HCT116 (cell line): ENCODE measurements at regions not wholly inside any gene's neighbourhood (a gene's known extent, or its start where the extent isn't known, plus 50 kb on each side); places are given as distances from the start of the nearest gene placed in this dataset.

Source experiments
- ATAC-seq: fragments of 200-7000 bp; cut with Tn5 transposase; 2 replicates; pipeline ENCODE4 v1.9.1; 2020; ENCODE audit warnings: mild to moderate bottlenecking, moderate library complexity
- BruUV-seq: library from RNA; stranded (reverse); fragments of 400-500 nt; replicated peaks from 2 replicates; lab custom pipeline; 2021; lab: Mats Ljungman, UMichigan
- CTCF ChIA-PET: fragments of 300-600 bp; sonication (Branson Sonifier 250); formaldehyde crosslinking; loops from one replicate; lab custom pipeline; 2021; ENCODE audit warnings: antibody characterized with exemption; lab: Charles Lee
- POLR2A ChIA-PET: fragments of 300-600, 350-600 bp; sonication (Branson Sonifier 250); formaldehyde crosslinking; loops from one replicate; lab custom pipeline; 2021; ENCODE audit warnings: antibody characterized with exemption; lab: Charles Lee
- RAD21 ChIA-PET, 2 experiments: fragments of 300-600 bp; sonication (Branson Sonifier 250); formaldehyde crosslinking; loops; one replicate each; lab custom pipeline; 2023; ENCODE audit warnings: low total read pairs in 2 of 2; ENCODE audit not compliant: uncharacterized antibody in 2 of 2, unreplicated experiment in 2 of 2, low non-redundant PET in 1 of 2; lab: Charles Lee
- DNase-seq: peaks from one replicate; pipeline ENCODE4 v3.0.0-alpha.2; 2010; ENCODE audit warnings: low read depth, low spot score
- H2AFZ ChIP-seq: fragments of 200-600 bp; shearing (Covaris generic), sonication (generic); 2 replicates; pipeline ENCODE4 v1.6.1; 2017; ENCODE audit warnings: low read depth, mixed run types, mixed read lengths, antibody characterized with exemption, low read length; ENCODE audit not compliant: poor library complexity, severe bottlenecking
- H3K27ac ChIP-seq: 2 replicates; pipeline ENCODE4 v1.5.1; 2012; ENCODE audit warnings: low read depth, low read length
- H3K27me3 ChIP-seq: fragments of 200-600 bp; sonication (generic); 2 replicates; pipeline ENCODE4 v1.6.1; 2016; ENCODE audit warnings: mixed run types, low read length, mixed read lengths; ENCODE audit not compliant: insufficient read depth
- H3K36me3 ChIP-seq, 2 experiments: fragments of 200-500 bp in 1 of 2; fragments of 200-600 bp in 1 of 2; sonication (Bioruptor generic) in 1 of 2; sonication (generic) in 1 of 2; 2 replicates each; pipeline versions ENCODE4 v1.5.1 to v1.6.1; 2014 to 2016; ENCODE audit warnings: low read length in 2 of 2, inconsistent platforms in 1 of 2, mixed read lengths in 1 of 2, mixed run types in 1 of 2; ENCODE audit not compliant: insufficient read depth in 2 of 2, control insufficient read depth in 1 of 2
- H3K4me1 ChIP-seq, 2 experiments: fragments of 200-600 bp in 1 of 2; sonication (generic) in 1 of 2; 2 replicates each; pipeline versions ENCODE4 v1.5.1 to v1.6.1; 2012 to 2017; ENCODE audit warnings: low read length in 2 of 2, inconsistent platforms in 1 of 2, mild to moderate bottlenecking in 1 of 2, mixed read lengths in 1 of 2, mixed run types in 1 of 2, moderate library complexity in 1 of 2; ENCODE audit not compliant: insufficient read depth in 2 of 2, control insufficient read depth in 1 of 2
- H3K4me2 ChIP-seq: fragments of 200-600 bp; sonication (generic); 2 replicates; pipeline ENCODE4 v1.6.1; 2017; ENCODE audit warnings: mixed run types, low read length, mixed read lengths
- H3K4me3 ChIP-seq, 2 experiments: fragments of 200-600 bp in 1 of 2; sonication (generic) in 1 of 2; replicated peaks in 1 of 2; 2 replicates each; pipeline ENCODE4 v1.5.1; 2011 to 2016; ENCODE audit warnings: low read length in 2 of 2, control low read depth in 1 of 2, low read depth in 1 of 2, mild to moderate bottlenecking in 1 of 2, mixed read lengths in 1 of 2, mixed run types in 1 of 2
- H3K79me2 ChIP-seq: fragments of 200-600 bp; sonication (generic); 2 replicates; pipeline ENCODE4 v1.6.1; 2017; ENCODE audit warnings: mild to moderate bottlenecking, mixed run types, low read length, moderate library complexity, mixed read lengths; ENCODE audit not compliant: insufficient read depth
- H3K9ac ChIP-seq: fragments of 200-600 bp; sonication (generic); 2 replicates; pipeline ENCODE4 v1.6.1; 2016; ENCODE audit warnings: low read length, mixed read lengths
- H3K9me2 ChIP-seq: fragments of 200-600 bp; sonication (generic), shearing (Covaris generic); 2 replicates; pipeline ENCODE4 v1.6.1; 2017; ENCODE audit warnings: mixed run types, mild to moderate bottlenecking, moderate library complexity; ENCODE audit not compliant: insufficient read depth
- H3K9me3 ChIP-seq, 2 experiments: fragments of 200-500 bp in 1 of 2; fragments of 200-600 bp in 1 of 2; sonication (Bioruptor generic) in 1 of 2; sonication (generic) in 1 of 2; 2 replicates each; pipeline ENCODE4 v1.6.1; 2014 to 2017; ENCODE audit warnings: low read length in 2 of 2, mixed read lengths in 2 of 2, inconsistent platforms in 1 of 2, low read depth in 1 of 2, mild to moderate bottlenecking in 1 of 2, mixed run types in 1 of 2, moderate library complexity in 1 of 2; ENCODE audit not compliant: control insufficient read depth in 1 of 2, insufficient read depth in 1 of 2
- H4K20me1 ChIP-seq: fragments of 200-600 bp; sonication (generic), shearing (Covaris generic); 2 replicates; pipeline ENCODE4 v1.6.1; 2017; ENCODE audit warnings: mixed run types, mild to moderate bottlenecking, moderate library complexity; ENCODE audit not compliant: insufficient read depth
- ATF3 ChIP-seq: IDR thresholded peaks from 2 replicates; pipeline ENCODE4 v1.6.1; 2012
- CBX3 ChIP-seq: IDR thresholded peaks from 2 replicates; pipeline ENCODE4 v1.6.1; 2012; ENCODE audit warnings: low read depth
- CTCF ChIP-seq, 3 experiments: fragments of 200-600 bp in 1 of 3; sonication (generic) in 1 of 3; IDR thresholded peaks in 2 of 3; conservative IDR thresholded peaks in 1 of 3; 2 replicates each; pipeline ENCODE4 v1.5.1; 2012 to 2017; ENCODE audit warnings: low read depth in 2 of 3, low read length in 2 of 3, antibody characterized with exemption in 1 of 3, borderline replicate concordance in 1 of 3, control low read depth in 1 of 3, mild to moderate bottlenecking in 1 of 3, mixed read lengths in 1 of 3, mixed run types in 1 of 3, moderate library complexity in 1 of 3; ENCODE audit not compliant: insufficient read depth in 1 of 3
- EGR1 ChIP-seq: IDR thresholded peaks from 2 replicates; pipeline ENCODE4 v1.6.1; 2012; ENCODE audit warnings: low read depth
- EZH2 ChIP-seq: fragments of 200-600 bp; sonication (generic); IDR thresholded peaks from 2 replicates; pipeline ENCODE4 v1.6.1; 2017; ENCODE audit warnings: antibody characterized with exemption, mixed run types
- EZH2phosphoT487 ChIP-seq: fragments of 200-600 bp; IDR thresholded peaks from 2 replicates; pipeline ENCODE4 v1.6.1; 2018; ENCODE audit warnings: antibody characterized with exemption, borderline replicate concordance
- FOSL1 ChIP-seq: IDR thresholded peaks from 2 replicates; pipeline ENCODE4 v1.6.1; 2012; ENCODE audit warnings: low read depth
- MAX ChIP-seq: IDR thresholded peaks from 2 replicates; pipeline ENCODE4 v1.6.1; 2012
- REST ChIP-seq: IDR thresholded peaks from 2 replicates; pipeline ENCODE4 v1.6.1; 2012; ENCODE audit warnings: low read depth
- SP1 ChIP-seq: IDR thresholded peaks from 2 replicates; pipeline ENCODE4 v1.6.1; 2012; ENCODE audit warnings: low read depth
- TCF7L2 ChIP-seq: IDR thresholded peaks from 2 replicates; pipeline ENCODE4 v1.7.0; 2011; ENCODE audit warnings: borderline replicate concordance, inconsistent platforms; ENCODE audit not compliant: insufficient read depth, insufficient read length; ENCODE audit errors: extremely low read depth
- ZBTB33 ChIP-seq: IDR thresholded peaks from 2 replicates; pipeline ENCODE4 v1.6.1; 2011; ENCODE audit warnings: mild to moderate bottlenecking, low read length, moderate library complexity; ENCODE audit not compliant: insufficient replicate concordance; ENCODE audit errors: extremely low read depth
- ZFX ChIP-seq: fragments of 450-650 bp; IDR thresholded peaks from 2 replicates; pipeline ENCODE4 v1.6.1; 2017
- intact Hi-C: fragments of 100-400 bp; cut with micrococcal nuclease; formaldehyde crosslinking; loops from 2 replicates; pipeline ENCODE4 v1.10.0; 2022

GRCh38 chr3:154615471-154615870 is 185.5 kb upstream of the GPR149 start:
- no peak overlapping the region for H3K9ac ChIP-seq
- no peaks in the 10 kb centered on the region for H3K9me2 ChIP-seq
- intact Hi-C loops = no loop called here
- DNase-seq (no peak), ATAC-seq (no peak)
- no peak overlapping the region for H3K4me3 ChIP-seq
- BruUV-seq = no TSS peak
- TF ChIP-seq CBX3 = no peak
- TF ChIP-seq SP1 = no peak
- H3K4me2 ChIP-seq = no peak overlapping the region
- H3K79me2 ChIP-seq = no peaks in the 10 kb centered on the region
- no peaks in the 10 kb centered on the region for H3K36me3 ChIP-seq
- H3K9me3 ChIP-seq = no peaks in the 10 kb centered on the region
- CTCF ChIA-PET = no interaction called here
- no peaks in the 10 kb centered on the region for H3K27me3 ChIP-seq
- H3K27ac ChIP-seq = no peak overlapping the region
- no peaks in the 10 kb centered on the region for H3K4me1 ChIP-seq
- RAD21 ChIA-PET = no interaction called here
- H2AFZ ChIP-seq = no peak overlapping the region
- POLR2A ChIA-PET = no interaction called here
- H4K20me1 ChIP-seq = no peaks in the 10 kb centered on the region

GRCh38 chr3:154614601-154615000 is 184.6 kb upstream of the GPR149 start:
- H4K20me1 ChIP-seq = no peaks in the 10 kb centered on the region
- ChIA-PET CTCF (no interaction called here), RAD21 (no interaction called here), POLR2A (no interaction called here)
- no peak overlapping the region for H3K4me2 ChIP-seq
- H3K4me1 ChIP-seq = no peaks in the 10 kb centered on the region
- H3K9ac ChIP-seq = no peak overlapping the region
- no peaks in the 10 kb centered on the region for H3K9me3 ChIP-seq
- DNase-seq = no peak
- intact Hi-C loops = no loop called here
- no peaks in the 10 kb centered on the region for H3K27me3 ChIP-seq
- no peaks in the 10 kb centered on the region for H3K79me2 ChIP-seq
- H3K4me3 ChIP-seq = no peak overlapping the region
- ATAC-seq = no peak
- no TSS peak for BruUV-seq
- no peaks in the 10 kb centered on the region for H3K9me2 ChIP-seq
- H3K27ac ChIP-seq = no peak overlapping the region
- H3K36me3 ChIP-seq = no peaks in the 10 kb centered on the region
- no peak overlapping the region for H2AFZ ChIP-seq
- TF ChIP-seq FOSL1 (no peak), EZH2phosphoT487 (no peak), MAX (no peak), CTCF (IDR thresholded peaks at IDR 0.05 in 2 of 3, conservative IDR thresholded peaks at IDR 0.05 in 1 of 3; ENCODE audit: borderline replicate concordance in 1 of 3, insufficient read depth in 1 of 3, low read depth in 2 of 3, low read length in 2 of 3) (no peak), ZBTB33 (no peak), EGR1 (no peak), REST (no peak), TCF7L2 (no peak), SP1 (no peak), ATF3 (no peak), ZFX (no peak), EZH2 (no peak)
